Thyroid gland (tissue), 4 donors: ENCODE measurements at regions not wholly inside any gene's neighbourhood (a gene's known extent, or its start where the extent isn't known, plus 50 kb on each side); places are given as distances from the start of the nearest gene placed in this dataset.

Experiments used
- POLR2A ChIP-seq, 2 donors: fragments of 450-650 bp; IDR thresholded peaks; one replicate each; pipeline ENCODE4 v1.6.1; 2017; ENCODE audit warnings: antibody characterized with exemption in 2 of 2, mild to moderate bottlenecking in 2 of 2, moderate library complexity in 1 of 2
- TF ChIP-seq, protein P1 (sequence below), 6 experiments: fragments of 200-600 bp in 3 of 6; fragments of 450-650 bp in 3 of 6; sonication (generic) in 3 of 6; IDR thresholded peaks; one replicate each; pipeline ENCODE4 v1.5.1; 2016 to 2019; ENCODE audit warnings: antibody characterized with exemption in 6 of 6, mild to moderate bottlenecking in 2 of 6, inconsistent platforms in 1 of 6, moderate library complexity in 1 of 6

DNA sequence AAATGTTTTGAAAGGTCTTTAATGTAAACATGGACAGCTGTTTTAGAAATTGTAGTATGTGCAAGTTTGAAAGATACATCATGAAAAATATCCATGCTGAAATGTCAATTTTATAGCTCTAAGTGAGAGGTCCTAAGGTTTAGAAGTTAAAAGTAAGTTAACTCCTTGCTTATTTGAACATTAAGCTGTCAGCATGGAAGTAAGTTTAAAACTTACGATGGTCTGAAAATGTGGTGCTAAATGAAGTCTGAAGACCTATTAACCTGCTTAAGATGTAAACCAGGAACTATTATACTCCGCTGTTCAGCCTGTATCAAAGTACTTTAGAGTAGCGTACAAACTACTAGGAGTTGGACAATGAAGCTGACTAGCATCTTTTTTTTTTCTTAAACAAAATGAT lies 1082.4 kb downstream of the TMTC2 start:
- TF ChIP-seq POLR2A (IDR thresholded peaks at IDR 0.05), result no peak
- TF ChIP-seq, protein P1, sequence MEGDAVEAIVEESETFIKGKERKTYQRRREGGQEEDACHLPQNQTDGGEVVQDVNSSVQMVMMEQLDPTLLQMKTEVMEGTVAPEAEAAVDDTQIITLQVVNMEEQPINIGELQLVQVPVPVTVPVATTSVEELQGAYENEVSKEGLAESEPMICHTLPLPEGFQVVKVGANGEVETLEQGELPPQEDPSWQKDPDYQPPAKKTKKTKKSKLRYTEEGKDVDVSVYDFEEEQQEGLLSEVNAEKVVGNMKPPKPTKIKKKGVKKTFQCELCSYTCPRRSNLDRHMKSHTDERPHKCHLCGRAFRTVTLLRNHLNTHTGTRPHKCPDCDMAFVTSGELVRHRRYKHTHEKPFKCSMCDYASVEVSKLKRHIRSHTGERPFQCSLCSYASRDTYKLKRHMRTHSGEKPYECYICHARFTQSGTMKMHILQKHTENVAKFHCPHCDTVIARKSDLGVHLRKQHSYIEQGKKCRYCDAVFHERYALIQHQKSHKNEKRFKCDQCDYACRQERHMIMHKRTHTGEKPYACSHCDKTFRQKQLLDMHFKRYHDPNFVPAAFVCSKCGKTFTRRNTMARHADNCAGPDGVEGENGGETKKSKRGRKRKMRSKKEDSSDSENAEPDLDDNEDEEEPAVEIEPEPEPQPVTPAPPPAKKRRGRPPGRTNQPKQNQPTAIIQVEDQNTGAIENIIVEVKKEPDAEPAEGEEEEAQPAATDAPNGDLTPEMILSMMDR (IDR thresholded peaks at IDR 0.05), result no peak
